NCI-H526 (cell line): ENCODE measurements at regions not wholly inside any gene's neighbourhood (a gene's known extent, or its start where the extent isn't known, plus 50 kb on each side); places are given as distances from the start of the nearest gene placed in this dataset.
"Not testable (repeated sequence)": the region's sequence is repeated elsewhere in the genome, so short reads cannot be mapped to it uniquely, and the experiment has no call there.

Experiments used
- DNase-seq, 2 experiments: peaks; one replicate each; lab custom pipeline; 2025; lab: John Stamatoyannopoulos, UW

GRCh38 chr14:30223966-30224365 is 296.3 kb upstream of the PRKD1 start:
- no peak for DNase-seq

DNA sequence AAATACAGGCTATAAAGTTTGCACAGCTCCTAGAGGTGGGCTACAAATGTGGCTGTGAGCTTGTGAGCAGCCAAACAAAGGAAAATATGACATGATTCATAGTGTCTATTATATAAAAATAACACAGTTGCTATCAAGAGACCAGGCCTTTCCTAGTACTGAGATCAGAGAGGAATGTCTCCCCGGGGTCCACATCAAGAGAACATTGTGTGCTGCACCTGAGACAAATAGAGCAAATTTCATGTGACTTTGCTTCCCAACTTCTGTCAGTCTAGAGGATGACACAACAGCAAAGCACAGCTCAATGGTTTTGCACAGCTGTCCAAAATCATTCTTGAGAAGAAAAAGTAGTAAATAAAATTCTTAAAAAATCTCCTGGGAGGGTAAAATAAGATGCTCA is 297.5 kb upstream of the PRKD1 start:
- no peak for DNase-seq

DNA sequence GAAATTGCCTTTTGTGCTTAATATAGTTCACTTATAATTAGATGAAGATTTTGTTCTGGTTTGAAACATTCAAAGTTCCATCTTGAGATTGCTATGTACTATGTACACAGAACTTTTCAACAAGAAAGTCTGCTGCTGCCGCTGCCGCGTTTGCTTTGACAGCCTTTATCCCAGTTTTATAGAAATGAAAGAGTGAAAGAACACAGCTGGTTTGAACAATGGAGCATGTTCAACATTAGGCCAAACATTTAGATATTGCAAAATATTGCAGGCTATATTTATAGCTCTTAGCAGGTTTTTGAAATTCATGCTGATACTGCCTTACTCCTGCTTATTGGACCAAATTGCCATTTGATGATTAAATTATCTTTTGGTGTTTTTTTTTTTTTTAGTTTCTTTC is 299.8 kb upstream of the PRKD1 start:
- DNase-seq = no peak

DNA sequence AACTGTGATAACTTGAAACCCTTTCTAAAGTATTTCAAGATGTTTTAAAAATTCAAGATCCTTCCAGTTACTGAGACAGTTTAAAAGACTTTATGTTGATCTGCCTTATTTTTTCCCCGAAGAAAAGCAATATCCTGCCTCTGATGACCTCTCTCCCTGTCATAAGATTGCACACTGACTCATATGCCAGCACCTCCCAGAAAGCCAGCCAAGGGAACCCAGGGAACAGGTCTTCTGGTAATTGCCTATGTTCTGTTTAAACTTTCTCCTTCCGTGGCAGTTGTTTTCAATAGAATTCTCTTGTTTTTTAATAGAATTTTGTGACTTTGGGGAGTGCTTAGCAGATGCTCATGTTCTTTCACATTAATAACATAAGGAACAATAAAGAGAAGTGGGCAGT is 300.2 kb upstream of the PRKD1 start:
- DNase-seq = no peak

GRCh38 chr14:30230719-30231118 is 303.1 kb upstream of the PRKD1 start:
- no peak for DNase-seq

GRCh38 chr14:30234966-30235365 is 307.3 kb upstream of the PRKD1 start:
- no peak for DNase-seq

DNA sequence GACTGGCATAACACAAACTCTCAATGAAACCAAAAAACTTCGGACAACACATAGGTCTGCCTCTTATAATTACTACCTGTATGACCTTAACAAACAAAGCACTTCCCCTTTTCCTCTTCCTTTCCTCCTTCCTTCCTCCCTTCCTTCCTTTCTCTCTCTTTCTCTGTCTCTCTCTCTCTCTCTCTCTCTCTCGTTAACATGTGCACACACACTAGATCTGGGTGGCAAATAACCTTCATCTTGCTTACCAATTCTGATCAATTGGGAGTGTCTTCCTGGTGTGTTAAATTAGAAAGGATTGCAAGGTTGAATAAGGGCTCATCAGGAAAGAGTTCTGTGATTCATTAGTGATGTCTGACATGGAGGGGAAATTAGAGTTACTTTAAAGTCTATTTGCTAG is 307.8 kb upstream of the PRKD1 start:
- no peak for DNase-seq

GRCh38 chr14:30238936-30239335 is 311.3 kb upstream of the PRKD1 start:
- no peak for DNase-seq

GRCh38 chr14:30240018-30240417 is 312.4 kb upstream of the PRKD1 start:
- no peak for DNase-seq

- no peak for DNase-seq
Measured at GRCh38 chr14:30240685-30241084, 313.0 kb upstream of the PRKD1 start.

- DNase-seq = no peak
Measured at GRCh38 chr14:30242744-30243143, 315.1 kb upstream of the PRKD1 start.

- no peak for DNase-seq
Measured at GRCh38 chr14:30243207-30243606, 315.6 kb upstream of the PRKD1 start.

GRCh38 chr14:30243805-30244204 is 315.2 kb upstream of the G2E3 start:
- no peak for DNase-seq

DNA sequence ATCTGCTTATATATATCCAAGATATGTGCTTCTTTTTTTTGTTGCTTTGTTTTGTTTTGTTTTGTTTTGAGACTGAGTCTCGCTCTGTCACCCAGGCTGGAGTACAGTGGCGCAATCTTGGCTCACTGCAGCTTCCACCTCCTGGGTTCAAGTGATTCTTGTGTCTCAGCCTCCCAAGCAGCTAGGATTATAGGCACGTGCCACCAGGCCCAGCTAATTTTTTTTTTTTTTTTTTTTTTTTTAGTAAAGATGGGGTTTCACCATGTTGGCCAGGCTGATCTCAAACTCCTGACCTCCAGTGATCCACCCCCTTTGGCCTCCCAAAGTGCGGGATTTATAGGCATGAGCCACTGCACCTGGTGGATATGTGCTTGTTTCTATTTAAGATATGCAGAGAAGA is 314.6 kb upstream of the G2E3 start:
- DNase-seq = not testable (repeated sequence)

DNA sequence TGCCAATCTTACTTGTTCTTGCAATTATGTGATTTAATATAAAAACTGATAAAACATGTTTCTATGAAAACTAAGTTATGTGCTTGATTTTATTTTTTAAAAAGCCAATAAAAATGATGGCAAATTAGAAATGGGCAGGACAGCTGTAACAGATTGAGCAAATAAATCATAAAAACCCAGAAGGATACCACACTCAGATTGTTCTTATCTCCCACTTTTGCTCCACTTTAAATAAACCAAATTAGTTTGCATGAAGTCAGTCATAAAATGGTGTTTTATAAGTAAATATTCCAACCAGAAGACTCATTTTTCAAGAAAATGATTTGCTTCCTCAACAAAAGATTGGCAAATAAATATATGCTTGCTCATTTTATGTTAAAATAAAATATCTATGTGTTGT is 307.9 kb upstream of the G2E3 start:
- no peak for DNase-seq

- no peak for DNase-seq
Measured at GRCh38 chr14:30251557-30252100, 307.3 kb upstream of the G2E3 start.

GRCh38 chr14:30252151-30252550 is 306.8 kb upstream of the G2E3 start:
- no peak for DNase-seq

DNA sequence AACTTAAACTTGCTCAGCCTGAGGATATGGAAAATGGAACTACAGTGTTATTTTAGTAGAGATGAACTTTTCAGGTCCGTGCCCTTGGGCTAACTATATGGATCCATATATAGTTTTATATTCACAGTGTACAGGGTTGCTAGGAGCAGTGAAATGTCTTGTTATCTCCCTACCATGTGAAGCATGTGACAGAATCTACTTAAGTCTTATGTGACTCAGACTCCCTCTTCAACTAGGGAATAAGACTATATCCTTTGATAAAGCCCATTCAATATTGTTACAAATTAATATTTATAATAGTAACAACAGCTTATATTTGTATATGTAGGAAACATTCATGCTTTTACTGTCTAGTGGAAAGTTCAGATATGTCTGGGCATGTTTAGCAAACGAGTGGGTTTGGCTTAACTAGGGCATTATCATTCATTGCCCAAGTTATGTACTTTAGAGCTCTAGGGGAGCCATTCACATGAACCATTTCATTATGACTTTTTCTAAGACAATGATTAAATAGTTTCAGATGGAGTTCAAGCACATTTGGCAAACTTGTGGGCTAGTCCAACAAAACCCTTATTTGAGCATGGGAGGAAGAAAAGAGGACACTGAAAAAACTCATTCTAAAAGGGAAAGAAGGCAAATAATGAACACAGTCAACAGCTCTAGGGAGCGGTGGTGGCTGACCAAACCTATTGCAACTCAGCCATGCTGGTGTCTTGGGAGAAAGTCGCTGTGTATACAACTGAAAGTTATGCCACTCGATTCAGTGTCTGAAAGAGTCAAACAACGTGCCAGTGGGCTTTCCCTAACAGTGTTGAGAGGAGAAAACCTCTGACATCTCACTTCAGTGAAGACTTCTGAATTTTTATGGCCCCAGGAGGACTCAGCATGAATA is 305.9 kb upstream of the G2E3 start:
- DNase-seq = no peak

- DNase-seq = no peak
Measured at GRCh38 chr14:30256627-30257026, 302.3 kb upstream of the G2E3 start.

DNA sequence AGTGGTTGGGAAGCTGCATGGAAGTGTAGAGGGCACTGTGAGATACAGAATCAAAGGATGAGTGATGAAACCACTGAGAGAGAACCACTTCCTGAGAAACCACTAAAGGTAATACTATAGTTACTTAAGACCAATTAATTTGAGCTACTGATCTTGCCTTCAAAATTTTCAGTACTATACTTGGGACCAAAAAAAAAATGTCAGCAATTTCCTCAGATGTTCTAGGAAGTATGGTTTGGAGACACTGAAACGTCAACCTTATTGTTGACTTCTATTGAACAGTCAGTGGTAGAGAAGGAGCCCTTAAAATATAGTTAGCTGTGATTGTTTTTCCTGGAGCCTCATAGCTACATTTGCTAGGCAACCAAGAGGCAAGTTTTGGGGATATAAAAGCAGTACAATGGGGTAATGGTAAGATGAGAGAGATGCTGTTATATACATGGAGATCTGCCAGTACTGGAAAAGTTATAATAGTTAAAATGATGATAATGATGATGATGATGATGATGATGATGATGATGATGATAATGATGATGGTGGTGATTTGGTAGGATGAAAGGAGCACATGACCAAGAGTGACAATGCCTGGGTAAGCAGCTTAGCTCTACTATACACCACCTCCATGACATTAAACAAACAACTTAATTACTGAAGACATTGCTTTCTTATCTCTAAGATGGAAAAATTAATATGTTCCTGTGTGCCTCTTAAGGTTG is 300.9 kb upstream of the G2E3 start:
- DNase-seq = no peak

DNA sequence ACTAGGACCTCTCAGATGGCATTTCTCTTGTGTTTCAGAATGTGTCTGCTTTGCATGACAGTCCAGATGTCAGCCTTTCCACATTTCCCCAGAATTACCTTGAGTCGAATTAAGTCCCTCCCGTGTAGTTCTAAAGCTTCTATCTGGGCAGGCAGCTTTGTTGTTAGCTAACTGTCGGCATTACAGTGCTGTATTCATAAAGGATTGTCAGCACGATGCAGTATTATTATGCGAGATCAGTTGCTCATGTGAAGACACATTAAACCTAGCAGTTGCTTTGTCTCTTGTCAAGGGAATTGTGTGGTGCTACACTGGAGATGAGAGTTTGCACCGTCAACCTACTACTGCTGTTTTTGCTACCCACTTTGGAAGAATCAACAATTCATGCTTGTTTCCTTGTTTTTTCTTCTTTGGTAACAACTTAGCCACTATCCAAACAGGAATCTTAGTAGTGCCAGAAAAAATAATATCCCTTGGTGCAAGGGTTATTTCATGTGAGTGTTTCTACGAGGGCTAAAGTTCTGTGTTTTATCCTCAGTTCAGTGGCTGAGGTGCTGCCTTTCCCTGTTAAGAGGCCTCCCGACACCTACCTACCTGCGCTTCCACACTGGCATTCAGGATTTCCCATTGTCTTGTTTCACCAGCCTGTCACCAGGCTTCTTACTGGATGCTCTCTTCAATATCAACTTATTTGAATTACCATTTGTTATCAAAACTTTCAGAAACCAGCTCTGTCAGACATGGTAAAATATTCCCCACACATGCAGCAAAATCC is 297.9 kb upstream of the G2E3 start:
- DNase-seq = no peak

DNA sequence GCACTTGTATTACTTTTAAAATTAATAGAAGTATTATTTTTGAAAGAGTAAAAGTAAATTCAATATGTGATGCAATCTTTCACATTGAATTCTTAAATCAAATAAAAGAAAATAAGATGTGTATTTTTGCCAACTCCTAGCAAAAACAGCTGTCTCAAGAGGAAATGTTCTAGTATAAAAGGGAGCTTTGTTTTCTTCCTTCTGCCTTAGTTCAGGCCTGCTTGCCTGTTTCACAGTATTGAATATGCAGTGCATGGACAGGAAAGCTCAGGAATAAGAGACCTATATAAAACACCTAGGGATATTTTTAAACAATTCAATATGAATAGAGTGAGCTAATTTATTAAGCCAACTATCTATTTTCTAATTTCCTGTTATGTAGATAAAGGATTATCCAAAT is 294.8 kb upstream of the G2E3 start:
- no peak for DNase-seq
